ENCODE measurements at regions not wholly inside any gene's neighbourhood (a gene's known extent, or its start where the extent isn't known, plus 50 kb on each side); places are given as distances from the start of the nearest gene placed in this dataset.

- TF ChIP-seq CTCF (IDR thresholded peaks at IDR 0.05; ENCODE audit: poor library complexity, severe bottlenecking): no peak
- no peak for TF ChIP-seq TAF1 (IDR thresholded peaks at IDR 0.05; ENCODE audit: low read depth)
Observed at GRCh38 chr6:74420221-74420620, 724.2 kb downstream of the CD109 start (continued).

GRCh38 chr6:74415056-74415455 lies 719.1 kb downstream of the CD109 start:
- Histone ChIP-seq H4K20me1 (ENCODE audit: insufficient read depth) (no peaks in the 10 kb centered on the region), H3K9ac (ENCODE audit: low read length) (no peak overlapping the region), H3K27ac (ENCODE audit: low read length) (no peak overlapping the region), H3K79me2 (replicated peaks; ENCODE audit: insufficient read depth, low read length) (no peaks in the 10 kb centered on the region), H3K27me3 (ENCODE audit: insufficient read depth, low read depth, low read length) (no peaks in the 10 kb centered on the region), H3K9me2 (ENCODE audit: insufficient read depth, low read length) (no peaks in the 10 kb centered on the region), H2AFZ (ENCODE audit: low read depth, low read length) (no peak overlapping the region), H3F3A (ENCODE audit: insufficient read depth, low read length, poor library complexity, severe bottlenecking) (no peaks in the 10 kb centered on the region), H3K9me3 (ENCODE audit: low read length) (no peaks in the 10 kb centered on the region), H3K4me2 (ENCODE audit: low read length) (no peak overlapping the region), H3K4me3 (ENCODE audit: low read length) (no peak overlapping the region), H3K36me3 (ENCODE audit: insufficient read depth, low read length) (no peaks in the 10 kb centered on the region)
- TF ChIP-seq POLR2AphosphoS5 (IDR thresholded peaks at IDR 0.05) (no peak), EZH2 (IDR thresholded peaks at IDR 0.05; ENCODE audit: borderline replicate concordance, insufficient read depth, low read length, poor library complexity, severe bottlenecking) (no peak), RAD21 (conservative IDR thresholded peaks at IDR 0.05) (no peak), SMC3 (conservative IDR thresholded peaks at IDR 0.05; ENCODE audit: poor library complexity) (no peak), TAF1 (IDR thresholded peaks at IDR 0.05; ENCODE audit: low read depth) (no peak), CTCF (IDR thresholded peaks at IDR 0.05; ENCODE audit: poor library complexity, severe bottlenecking) (no peak), EP300 (conservative IDR thresholded peaks at IDR 0.05; ENCODE audit: poor library complexity, severe bottlenecking) (no peak), MXI1 (conservative IDR thresholded peaks at IDR 0.05; ENCODE audit: poor library complexity, severe bottlenecking) (no peak)
- TF ChIP-seq, protein P1, sequence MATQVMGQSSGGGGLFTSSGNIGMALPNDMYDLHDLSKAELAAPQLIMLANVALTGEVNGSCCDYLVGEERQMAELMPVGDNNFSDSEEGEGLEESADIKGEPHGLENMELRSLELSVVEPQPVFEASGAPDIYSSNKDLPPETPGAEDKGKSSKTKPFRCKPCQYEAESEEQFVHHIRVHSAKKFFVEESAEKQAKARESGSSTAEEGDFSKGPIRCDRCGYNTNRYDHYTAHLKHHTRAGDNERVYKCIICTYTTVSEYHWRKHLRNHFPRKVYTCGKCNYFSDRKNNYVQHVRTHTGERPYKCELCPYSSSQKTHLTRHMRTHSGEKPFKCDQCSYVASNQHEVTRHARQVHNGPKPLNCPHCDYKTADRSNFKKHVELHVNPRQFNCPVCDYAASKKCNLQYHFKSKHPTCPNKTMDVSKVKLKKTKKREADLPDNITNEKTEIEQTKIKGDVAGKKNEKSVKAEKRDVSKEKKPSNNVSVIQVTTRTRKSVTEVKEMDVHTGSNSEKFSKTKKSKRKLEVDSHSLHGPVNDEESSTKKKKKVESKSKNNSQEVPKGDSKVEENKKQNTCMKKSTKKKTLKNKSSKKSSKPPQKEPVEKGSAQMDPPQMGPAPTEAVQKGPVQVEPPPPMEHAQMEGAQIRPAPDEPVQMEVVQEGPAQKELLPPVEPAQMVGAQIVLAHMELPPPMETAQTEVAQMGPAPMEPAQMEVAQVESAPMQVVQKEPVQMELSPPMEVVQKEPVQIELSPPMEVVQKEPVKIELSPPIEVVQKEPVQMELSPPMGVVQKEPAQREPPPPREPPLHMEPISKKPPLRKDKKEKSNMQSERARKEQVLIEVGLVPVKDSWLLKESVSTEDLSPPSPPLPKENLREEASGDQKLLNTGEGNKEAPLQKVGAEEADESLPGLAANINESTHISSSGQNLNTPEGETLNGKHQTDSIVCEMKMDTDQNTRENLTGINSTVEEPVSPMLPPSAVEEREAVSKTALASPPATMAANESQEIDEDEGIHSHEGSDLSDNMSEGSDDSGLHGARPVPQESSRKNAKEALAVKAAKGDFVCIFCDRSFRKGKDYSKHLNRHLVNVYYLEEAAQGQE (IDR thresholded peaks at IDR 0.05; ENCODE audit: borderline replicate concordance): no peak

DNA sequence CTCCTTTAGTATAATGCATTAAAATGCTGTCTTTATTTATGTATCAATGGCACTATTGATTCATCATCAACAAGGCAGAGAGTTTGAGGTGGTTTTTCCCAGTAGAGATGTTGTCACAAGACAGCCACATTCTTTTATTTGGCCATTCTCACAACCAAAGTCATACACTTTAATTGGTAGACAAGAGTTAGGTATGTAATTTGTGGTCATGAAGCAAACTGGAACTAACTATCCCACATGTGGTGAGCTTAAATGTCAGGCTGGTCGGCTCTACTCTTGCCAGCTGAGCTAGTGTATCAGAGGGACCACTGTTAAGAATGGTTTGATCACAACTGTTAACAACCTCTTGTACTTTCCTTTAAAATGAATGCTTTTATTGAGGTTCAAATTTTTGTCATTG lies 714.6 kb downstream of the CD109 start:
- no peaks in the 10 kb centered on the region for H3K36me3 ChIP-seq (ENCODE audit: insufficient read depth, low read length)
- H3F3A ChIP-seq (ENCODE audit: insufficient read depth, low read length, poor library complexity, severe bottlenecking): no peaks in the 10 kb centered on the region
- H3K4me3 ChIP-seq (ENCODE audit: low read length): no peak overlapping the region
- TF ChIP-seq MXI1 (conservative IDR thresholded peaks at IDR 0.05; ENCODE audit: poor library complexity, severe bottlenecking) (no peak), CTCF (IDR thresholded peaks at IDR 0.05; ENCODE audit: poor library complexity, severe bottlenecking) (no peak)
- H2AFZ ChIP-seq (ENCODE audit: low read depth, low read length): no peak overlapping the region
- H3K9me3 ChIP-seq (ENCODE audit: low read length): no peaks in the 10 kb centered on the region
- H4K20me1 ChIP-seq (ENCODE audit: insufficient read depth): no peaks in the 10 kb centered on the region
- no peak overlapping the region for H3K9ac ChIP-seq (ENCODE audit: low read length)
- no peak overlapping the region for H3K27ac ChIP-seq (ENCODE audit: low read length)
- H3K27me3 ChIP-seq (ENCODE audit: insufficient read depth, low read depth, low read length): no peaks in the 10 kb centered on the region
- H3K9me2 ChIP-seq (ENCODE audit: insufficient read depth, low read length): no peaks in the 10 kb centered on the region
- H3K79me2 ChIP-seq (replicated peaks; ENCODE audit: insufficient read depth, low read length): no peaks in the 10 kb centered on the region
- H3K4me2 ChIP-seq (ENCODE audit: low read length): no peak overlapping the region

Measured in neural cell (in vitro differentiated cells).